ENCODE measurements at regions not wholly inside any gene's neighbourhood (a gene's known extent, or its start where the extent isn't known, plus 50 kb on each side); places are given as distances from the start of the nearest gene placed in this dataset.

GRCh38 chr5:99025298-99026045 lies 96.7 kb upstream of the CHD1 start (continued):
- TF ChIP-seq ELF1 (IDR thresholded peaks at IDR 0.05; ENCODE audit: borderline replicate concordance, low read depth) (no peak), TCF7L2 (IDR thresholded peaks at IDR 0.05; ENCODE audit: borderline replicate concordance, extremely low read depth, insufficient read depth, insufficient read length) (no peak), ZFX (IDR thresholded peaks at IDR 0.05) (no peak), REST (IDR thresholded peaks at IDR 0.05; ENCODE audit: low read depth) (no peak), ZBTB33 (IDR thresholded peaks at IDR 0.05; ENCODE audit: extremely low read depth, insufficient replicate concordance, low read length) (no peak)

- Histone ChIP-seq H3K27ac (ENCODE audit: low read depth, low read length) (no peak overlapping the region), H3K36me3 (ENCODE audit: control insufficient read depth in 1 of 2, insufficient read depth in 2 of 2, low read length in 2 of 2) (no peaks in the 10 kb centered on the region), H3K4me3 (replicated peaks in 1 of 2; ENCODE audit: low read depth in 1 of 2, low read length in 2 of 2) (no peak overlapping the region), H3K27me3 (ENCODE audit: insufficient read depth, low read length) (no peaks in the 10 kb centered on the region), H2AFZ (ENCODE audit: low read depth, low read length, poor library complexity, severe bottlenecking) (no peak overlapping the region), H3K9me3 (ENCODE audit: control insufficient read depth in 1 of 2, insufficient read depth in 1 of 2, low read depth in 1 of 2, low read length in 2 of 2) (no peaks in the 10 kb centered on the region), H4K20me1 (ENCODE audit: insufficient read depth) (no peaks in the 10 kb centered on the region), H3K9ac (ENCODE audit: low read length) (no peak overlapping the region), H3K4me2 (ENCODE audit: low read length) (no peak overlapping the region), H3K9me2 (ENCODE audit: insufficient read depth) (no peaks in the 10 kb centered on the region), H3K79me2 (ENCODE audit: insufficient read depth, low read length) (no peaks in the 10 kb centered on the region), H3K4me1 (ENCODE audit: control insufficient read depth in 1 of 2, insufficient read depth in 2 of 2, low read length in 2 of 2) (peaks cover 21 to 26% of the 10 kb centered on the region in 2 experiments)
- CTCF ChIA-PET: no interaction called here
- no peak for DNase-seq (ENCODE audit: low read depth, low spot score)
- TF ChIP-seq EZH2 (IDR thresholded peaks at IDR 0.05) (no peak), POLR2AphosphoS5 (IDR thresholded peaks at IDR 0.05; ENCODE audit: low read depth, low read length) (no peak), ATF3 (IDR thresholded peaks at IDR 0.05) (no peak), REST (IDR thresholded peaks at IDR 0.05; ENCODE audit: low read depth) (no peak)
- intact Hi-C loops (cut with micrococcal nuclease): no loop called here
- POLR2A ChIA-PET: no interaction called here
- RAD21 ChIA-PET (ENCODE audit: low non-redundant PET in 1 of 2, low total read pairs in 2 of 2, uncharacterized antibody in 2 of 2, unreplicated experiment in 2 of 2): no interaction called here
- BruUV-seq (replicated peaks): no TSS peak
- ATAC-seq: no peak
These were observed 94.5 kb upstream of the CHD1 start for GRCh38 chr5:99023330-99023729.
